Mesendoderm (in vitro differentiated cells): ENCODE measurements at regions not wholly inside any gene's neighbourhood (a gene's known extent, or its start where the extent isn't known, plus 50 kb on each side); places are given as distances from the start of the nearest gene placed in this dataset.

Experiments used
- DNase-seq: peaks from one replicate; pipeline ENCODE4 v3.0.0; 2013
- H2AK5ac ChIP-seq: 2 replicates; pipeline ENCODE4 v1.6.1; 2013; ENCODE audit warnings: low read length, inconsistent platforms
- H2BK120ac ChIP-seq: 2 replicates; pipeline ENCODE4 v1.6.1; 2013; ENCODE audit warnings: low read depth, mild to moderate bottlenecking, low read length, moderate library complexity, mixed read lengths
- H2BK15ac ChIP-seq: replicated peaks from 2 replicates; pipeline ENCODE4 v1.6.1; 2013; ENCODE audit warnings: low read depth, mild to moderate bottlenecking, moderate library complexity
- H2BK5ac ChIP-seq: 2 replicates; pipeline ENCODE4 v1.6.1; 2013; ENCODE audit warnings: low read length, inconsistent platforms
- H3K18ac ChIP-seq: 2 replicates; pipeline ENCODE4 v1.6.1; 2013; ENCODE audit warnings: mild to moderate bottlenecking, low read length, mixed read lengths
- H3K23ac ChIP-seq: one replicate; pipeline ENCODE4 v1.6.1; 2013; ENCODE audit warnings: low read length
- H3K27ac ChIP-seq: 2 replicates; pipeline ENCODE4 v1.5.1; 2013; ENCODE audit warnings: low read depth, mild to moderate bottlenecking, inconsistent platforms, low read length, moderate library complexity
- H3K27me3 ChIP-seq: 2 replicates; pipeline ENCODE4 v1.6.1; 2013; ENCODE audit warnings: low read length, control low read depth, mild to moderate bottlenecking, inconsistent platforms; ENCODE audit not compliant: insufficient read depth, poor library complexity
- H3K36me3 ChIP-seq: 2 replicates; pipeline ENCODE4 v1.6.1; 2013; ENCODE audit warnings: low read length, inconsistent platforms; ENCODE audit not compliant: control insufficient read depth, insufficient read depth
- H3K4ac ChIP-seq: one replicate; pipeline ENCODE4 v1.6.1; 2013; ENCODE audit warnings: low read depth, mild to moderate bottlenecking, low read length, moderate library complexity
- H3K4me1 ChIP-seq: 2 replicates; pipeline ENCODE4 v1.6.1; 2013; ENCODE audit warnings: low read depth, low read length, inconsistent platforms; ENCODE audit not compliant: control insufficient read depth
- H3K4me2 ChIP-seq: 2 replicates; pipeline ENCODE4 v1.6.1; 2013; ENCODE audit warnings: low read length
- H3K4me3 ChIP-seq: 2 replicates; pipeline ENCODE4 v1.5.1; 2013; ENCODE audit warnings: mild to moderate bottlenecking, low read length
- H3K56ac ChIP-seq: one replicate; pipeline ENCODE4 v1.6.1; 2013; ENCODE audit warnings: low read length
- H3K79me1 ChIP-seq: 2 replicates; pipeline ENCODE4 v1.6.1; 2013; ENCODE audit warnings: low read length, inconsistent platforms
- H3K79me2 ChIP-seq: 2 replicates; pipeline ENCODE4 v1.6.1; 2013; ENCODE audit warnings: mild to moderate bottlenecking, low read length; ENCODE audit not compliant: control insufficient read depth, insufficient read depth
- H3K9ac ChIP-seq: 2 replicates; pipeline ENCODE4 v1.6.1; 2013; ENCODE audit warnings: low read length, inconsistent platforms
- H4K5ac ChIP-seq: one replicate; pipeline ENCODE4 v1.6.1; 2013; ENCODE audit warnings: low read length
- H4K8ac ChIP-seq: one replicate; pipeline ENCODE4 v1.6.1; 2013; ENCODE audit warnings: low read depth, mild to moderate bottlenecking, control low read depth, low read length, moderate library complexity
- WGBS: extraction: QIAGEN DNeasy Blood & Tissue Kit; methylation state at CpG from one replicate; pipeline ENCODE4 v1.1.7; 2013; ENCODE audit warnings: low lambda C conversion rate, missing lambda C conversion rate; ENCODE audit not compliant: insufficient coverage; ENCODE audit errors: extremely low coverage; 5-methylcytosine and 5-hydroxymethylcytosine counted together

DNA sequence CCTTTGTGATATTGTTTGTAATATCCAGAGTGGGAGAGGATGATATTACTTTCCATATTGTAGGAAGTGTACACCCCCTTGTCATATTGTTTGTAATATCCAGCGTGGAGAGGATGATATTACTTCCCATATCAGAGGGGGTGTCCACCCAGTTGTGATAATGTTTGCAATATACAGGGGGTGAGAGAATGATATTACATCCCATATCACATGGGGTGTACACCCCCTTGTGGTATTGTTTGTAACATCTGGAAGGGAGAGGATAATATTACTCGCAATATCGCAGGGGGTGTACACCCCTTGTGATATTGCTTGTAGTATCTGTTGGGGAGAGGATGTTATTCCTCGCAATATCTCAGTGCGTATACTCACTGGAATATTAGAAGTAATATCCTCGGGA, 61.5 kb downstream of the PRSS23 start:
- Histone ChIP-seq H2BK15ac (no peak overlapping the region), H4K8ac (no peak overlapping the region), H2BK5ac (no peak overlapping the region), H3K4me1 (no peaks in the 10 kb centered on the region), H3K18ac (no peak overlapping the region), H3K56ac (no peak overlapping the region), H3K27me3 (no peaks in the 10 kb centered on the region), H2BK120ac (no peak overlapping the region), H3K36me3 (no peaks in the 10 kb centered on the region), H3K4ac (no peak overlapping the region), H2AK5ac (no peak overlapping the region), H4K5ac (no peak overlapping the region), H3K27ac (no peak overlapping the region), H3K4me2 (no peak overlapping the region), H3K9ac (no peak overlapping the region), H3K23ac (no peak overlapping the region), H3K79me1 (no peaks in the 10 kb centered on the region), H3K4me3 (no peak overlapping the region), H3K79me2 (no peaks in the 10 kb centered on the region)
- DNase-seq, result no peak
- WGBS, result no CpG with 5 or more reads among the region's 6 CpGs

DNA sequence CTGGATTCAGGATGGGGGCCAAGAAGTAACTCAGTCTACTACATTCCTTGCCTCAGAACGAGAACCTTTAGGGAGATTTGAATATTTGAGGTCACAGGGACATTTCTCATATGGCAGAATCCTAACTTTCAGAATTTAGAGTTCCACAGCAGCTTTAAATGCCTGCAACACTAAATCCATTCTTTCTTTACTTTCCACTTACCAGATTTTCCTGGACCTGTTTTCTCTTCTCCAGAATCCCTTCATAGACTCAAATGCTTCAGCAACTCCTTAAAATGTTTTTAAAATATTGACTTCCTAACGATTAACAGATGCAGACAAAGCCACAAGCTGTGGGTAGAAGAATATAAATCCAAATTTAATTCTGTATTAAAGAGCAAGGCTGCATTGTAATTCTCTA, 63.1 kb downstream of the PRSS23 start:
- no peaks in the 10 kb centered on the region for H3K79me1 ChIP-seq
- no peaks in the 10 kb centered on the region for H3K4me1 ChIP-seq
- no peak overlapping the region for H4K5ac ChIP-seq
- H2BK120ac ChIP-seq, result no peak overlapping the region
- no peak overlapping the region for H3K9ac ChIP-seq
- H2AK5ac ChIP-seq, result no peak overlapping the region
- no peak overlapping the region for H3K27ac ChIP-seq
- no peak overlapping the region for H3K18ac ChIP-seq
- no peak overlapping the region for H3K4ac ChIP-seq
- H3K4me2 ChIP-seq, result no peak overlapping the region
- no peak overlapping the region for H4K8ac ChIP-seq
- H3K36me3 ChIP-seq, result no peaks in the 10 kb centered on the region
- H3K79me2 ChIP-seq, result no peaks in the 10 kb centered on the region
- no peak overlapping the region for H3K4me3 ChIP-seq
- no peak for DNase-seq
- H3K27me3 ChIP-seq, result no peaks in the 10 kb centered on the region
- no peak overlapping the region for H2BK5ac ChIP-seq
- no peak overlapping the region for H3K23ac ChIP-seq
- no peak overlapping the region for H2BK15ac ChIP-seq
- no CpG with 5 or more reads among the region's 2 CpGs for WGBS
- H3K56ac ChIP-seq, result no peak overlapping the region

DNA sequence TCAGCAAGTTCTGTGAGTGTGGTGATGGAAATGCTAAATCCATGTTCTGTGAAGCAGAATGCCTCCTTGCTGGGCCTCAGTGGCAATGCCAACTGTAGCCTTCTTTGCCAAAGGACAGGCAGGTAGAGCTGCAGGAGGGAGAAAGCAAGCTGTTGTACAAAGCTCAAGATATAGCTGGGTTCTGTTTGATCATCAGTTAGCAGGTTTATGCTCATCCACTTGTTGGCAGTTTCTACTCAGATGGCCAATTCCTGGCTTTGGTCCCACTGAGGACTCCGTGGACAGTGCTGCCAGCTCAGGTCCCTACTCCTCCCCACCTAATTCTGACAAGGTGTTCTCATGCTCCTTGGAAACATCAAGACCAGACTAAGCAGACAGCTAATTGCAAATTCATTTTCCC, 65.1 kb downstream of the PRSS23 start:
- no peak overlapping the region for H3K9ac ChIP-seq
- no peak overlapping the region for H3K4me3 ChIP-seq
- H3K18ac ChIP-seq, result no peak overlapping the region
- no peaks in the 10 kb centered on the region for H3K36me3 ChIP-seq
- H2BK5ac ChIP-seq, result no peak overlapping the region
- DNase-seq, result no peak
- H3K4ac ChIP-seq, result no peak overlapping the region
- H2BK120ac ChIP-seq, result no peak overlapping the region
- H3K27me3 ChIP-seq, result no peaks in the 10 kb centered on the region
- H4K5ac ChIP-seq, result no peak overlapping the region
- WGBS, result no CpG with 5 or more reads among the region's 1 CpG
- no peak overlapping the region for H3K23ac ChIP-seq
- H3K4me1 ChIP-seq, result no peaks in the 10 kb centered on the region
- H4K8ac ChIP-seq, result no peak overlapping the region
- H3K79me2 ChIP-seq, result no peaks in the 10 kb centered on the region
- H3K27ac ChIP-seq, result no peak overlapping the region
- no peak overlapping the region for H2BK15ac ChIP-seq
- H3K79me1 ChIP-seq, result no peaks in the 10 kb centered on the region
- H2AK5ac ChIP-seq, result no peak overlapping the region
- H3K4me2 ChIP-seq, result no peak overlapping the region
- no peak overlapping the region for H3K56ac ChIP-seq

DNA sequence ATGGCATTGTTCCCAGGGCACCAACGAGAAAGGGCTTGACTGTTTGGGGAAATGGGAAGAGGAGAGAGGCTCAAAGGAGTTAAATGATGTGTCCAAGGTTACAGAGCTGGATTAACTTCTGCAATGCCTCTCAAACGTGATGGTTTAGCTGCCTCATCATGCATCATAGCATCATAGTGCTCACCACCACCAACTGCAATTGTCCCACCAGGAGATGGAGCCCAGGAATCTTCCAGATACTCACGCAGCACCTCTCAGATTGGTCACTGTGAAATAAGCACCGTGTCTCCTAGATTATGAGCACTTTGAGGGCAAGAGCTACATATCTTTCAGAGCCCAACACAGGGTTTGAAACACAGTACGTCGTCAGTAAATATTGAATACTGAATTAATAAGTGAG, 69.2 kb downstream of the PRSS23 start:
- Histone ChIP-seq H3K27ac (no peak overlapping the region), H3K56ac (no peak overlapping the region), H3K4me2 (no peak overlapping the region), H3K27me3 (no peaks in the 10 kb centered on the region), H3K9ac (no peak overlapping the region), H4K5ac (no peak overlapping the region), H2BK15ac (no peak overlapping the region), H3K4me3 (no peak overlapping the region), H2BK5ac (no peak overlapping the region), H3K4me1 (no peaks in the 10 kb centered on the region), H3K79me2 (no peaks in the 10 kb centered on the region), H2AK5ac (no peak overlapping the region), H3K4ac (no peak overlapping the region), H2BK120ac (no peak overlapping the region), H4K8ac (no peak overlapping the region), H3K36me3 (no peaks in the 10 kb centered on the region), H3K23ac (no peak overlapping the region), H3K18ac (no peak overlapping the region), H3K79me1 (no peaks in the 10 kb centered on the region)
- no CpG with 5 or more reads among the region's 6 CpGs for WGBS
- DNase-seq, result no peak

DNA sequence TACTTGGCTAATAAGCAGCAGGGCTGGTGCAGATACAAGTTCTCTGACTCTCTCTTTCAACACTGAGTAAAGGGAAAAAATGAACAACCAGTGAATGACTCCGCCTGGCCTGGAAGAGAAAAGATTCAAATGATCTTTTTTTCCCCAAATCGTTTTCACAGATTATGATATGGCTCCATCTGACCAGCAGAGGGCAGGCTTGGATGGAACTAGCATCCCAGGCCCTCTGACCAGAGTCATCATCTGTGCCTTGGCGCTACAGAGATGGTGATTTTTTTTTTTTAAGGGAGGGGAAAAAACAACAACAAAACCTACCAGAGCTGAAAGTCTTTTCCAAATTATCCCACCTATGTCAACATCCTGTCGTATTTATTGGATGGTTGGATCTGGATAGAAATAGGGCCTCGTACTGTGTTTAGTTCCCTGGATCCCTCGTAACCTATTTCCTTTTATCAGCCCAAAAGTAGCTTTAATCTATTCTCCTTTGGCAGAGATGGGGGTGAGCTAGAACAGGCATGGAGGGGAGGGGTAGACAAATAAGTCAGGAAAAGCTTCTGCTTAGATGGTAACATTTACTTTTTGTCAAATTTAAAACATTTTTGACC, 69.7 kb downstream of the PRSS23 start:
- Histone ChIP-seq H3K4me2 (no peak overlapping the region), H3K9ac (no peak overlapping the region)
- no CpG with 5 or more reads among the region's 6 CpGs for WGBS

DNA sequence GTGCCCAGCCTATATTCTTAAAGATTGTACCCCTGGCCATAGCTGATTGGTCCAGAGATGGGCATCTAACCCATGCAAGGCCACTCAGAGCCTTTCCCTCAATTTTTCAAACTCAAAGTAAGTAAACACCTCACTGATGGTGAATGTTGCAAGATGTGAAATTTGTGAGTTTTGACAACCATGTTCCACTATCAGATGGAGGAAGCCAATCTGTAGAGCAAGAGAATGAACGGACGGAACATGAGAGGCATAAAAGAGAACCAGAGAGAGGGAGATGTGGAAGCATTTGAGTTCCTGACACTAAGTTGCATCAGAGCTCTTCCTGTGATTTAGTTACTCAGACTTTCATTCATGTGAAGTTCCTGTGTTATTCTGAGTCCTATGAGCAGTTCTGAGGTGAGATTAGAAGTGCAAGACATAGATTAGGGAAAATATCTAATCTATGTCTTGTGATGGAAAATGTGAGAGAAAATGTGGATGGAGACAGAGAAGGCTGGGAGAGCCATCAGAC, 73.3 kb downstream of the PRSS23 start:
- Histone ChIP-seq H3K4ac (no peak overlapping the region), H2BK15ac (no peak overlapping the region), H3K56ac (no peak overlapping the region), H3K9ac (no peak overlapping the region), H4K5ac (no peak overlapping the region), H3K36me3 (no peaks in the 10 kb centered on the region), H3K4me2 (no peak overlapping the region), H3K4me3 (no peak overlapping the region), H3K4me1 (no peaks in the 10 kb centered on the region), H3K27ac (no peak overlapping the region), H2BK5ac (no peak overlapping the region), H3K23ac (no peak overlapping the region), H2AK5ac (no peak overlapping the region), H4K8ac (no peak overlapping the region), H3K27me3 (no peaks in the 10 kb centered on the region), H3K79me2 (no peaks in the 10 kb centered on the region), H3K18ac (no peak overlapping the region), H3K79me1 (no peaks in the 10 kb centered on the region), H2BK120ac (no peak overlapping the region)
- no peak for DNase-seq
- WGBS, result no CpG with 5 or more reads among the region's 2 CpGs

More for the DNA sequence above, 69.7 kb downstream of the PRSS23 start:
- Histone ChIP-seq H3K79me1 (no peaks in the 10 kb centered on the region), H2AK5ac (no peak overlapping the region), H3K4me1 (no peaks in the 10 kb centered on the region), H4K5ac (no peak overlapping the region), H3K4me3 (no peak overlapping the region), H3K79me2 (no peaks in the 10 kb centered on the region), H3K27ac (no peak overlapping the region), H2BK15ac (no peak overlapping the region), H4K8ac (no peak overlapping the region), H2BK5ac (no peak overlapping the region), H3K23ac (no peak overlapping the region), H3K36me3 (no peaks in the 10 kb centered on the region), H3K27me3 (no peaks in the 10 kb centered on the region), H3K18ac (no peak overlapping the region), H3K4ac (no peak overlapping the region), H2BK120ac (no peak overlapping the region), H3K56ac (no peak overlapping the region)
- DNase-seq, result peak; percentile 74
